H1 (cell line): ENCODE measurements at regions not wholly inside any gene's neighbourhood (a gene's known extent, or its start where the extent isn't known, plus 50 kb on each side); places are given as distances from the start of the nearest gene placed in this dataset.

ENCODE experiments used
- CTCF ChIA-PET: fragments of 300-600 bp; sonication (Branson Sonifier 250); formaldehyde crosslinking; loops from one replicate; lab custom pipeline; 2021; ENCODE audit not compliant: partially characterized antibody; lab: Charles Lee
- POLR2A ChIA-PET: fragments of 300-600 bp; sonication (Branson Sonifier 250); formaldehyde crosslinking; loops from one replicate; lab custom pipeline; 2021; ENCODE audit warnings: inconsistent platforms; ENCODE audit not compliant: partially characterized antibody; lab: Charles Lee
- DNase-seq, 2 experiments: peaks; one replicate each; pipeline versions ENCODE4 v3.0.0 to v3.0.0-alpha.2; 2010 to 2022; ENCODE audit warnings: low spot score in 2 of 2, low read depth in 1 of 2, mixed read lengths in 1 of 2
- FAIRE-seq: peaks from 2 replicates; lab custom pipeline; 2011; peaks lifted over from hg19 to GRCh38; lab: Jason Lieb, UNC
- H2AFZ ChIP-seq: 2 replicates; pipeline ENCODE4 v1.8.1; 2012; ENCODE audit warnings: low read length, inconsistent platforms
- H2AK5ac ChIP-seq: 2 replicates; pipeline ENCODE4 v1.6.1; 2013; ENCODE audit warnings: low read depth, low read length
- H2BK120ac ChIP-seq: replicated peaks from 2 replicates; pipeline ENCODE3; 2013; ENCODE audit warnings: low read depth, low read length, inconsistent platforms
- H2BK12ac ChIP-seq: 2 replicates; pipeline ENCODE4 v1.6.1; 2013; ENCODE audit warnings: low read depth, low read length
- H2BK15ac ChIP-seq: 2 replicates; pipeline ENCODE4 v1.6.1; 2013; ENCODE audit warnings: low read length
- H2BK20ac ChIP-seq: 2 replicates; pipeline ENCODE4 v1.6.1; 2013; ENCODE audit warnings: low read length
- H2BK5ac ChIP-seq: 2 replicates; pipeline ENCODE4 v1.6.1; 2013; ENCODE audit warnings: low read depth, low read length
- H3K14ac ChIP-seq: 2 replicates; pipeline ENCODE4 v1.6.1; 2013; ENCODE audit warnings: inconsistent platforms; ENCODE audit not compliant: insufficient read length
- H3K18ac ChIP-seq: 2 replicates; pipeline ENCODE4 v1.6.1; 2013; ENCODE audit warnings: low read length; ENCODE audit errors: extremely low read depth
- H3K23ac ChIP-seq: 2 replicates; pipeline ENCODE4 v1.6.1; 2013; ENCODE audit warnings: inconsistent platforms; ENCODE audit not compliant: insufficient read length
- H3K23me2 ChIP-seq: 2 replicates; pipeline ENCODE4 v1.6.1; 2013; ENCODE audit warnings: low read depth, low read length
- H3K27ac ChIP-seq: 2 replicates; pipeline ENCODE4 v1.6.1; 2011; ENCODE audit warnings: low read depth, low read length, inconsistent platforms
- H3K27me3 ChIP-seq, 4 experiments: replicated peaks in 1 of 4; 1 replicate in 1 of 4; 2 replicates in 3 of 4; pipeline versions ENCODE4 v1.6.1 to v1.8.1; 2011 to 2013; ENCODE audit warnings: low read length in 3 of 4, mild to moderate bottlenecking in 3 of 4, inconsistent platforms in 2 of 4, mixed read lengths in 2 of 4, moderate library complexity in 1 of 4; ENCODE audit not compliant: control insufficient read depth in 3 of 4, insufficient read depth in 3 of 4; ENCODE audit errors: extremely low read depth in 1 of 4
- H3K36me3 ChIP-seq, 4 experiments: 2 replicates each; pipeline versions ENCODE4 v1.6.1 to v1.8.1; 2011 to 2013; ENCODE audit warnings: mild to moderate bottlenecking in 4 of 4, low read length in 3 of 4, moderate library complexity in 2 of 4, control low read depth in 1 of 4, inconsistent platforms in 1 of 4; ENCODE audit not compliant: insufficient read depth in 4 of 4, control insufficient read depth in 2 of 4
- H3K4ac ChIP-seq: replicated peaks from 2 replicates; pipeline ENCODE3; 2013; ENCODE audit warnings: low read length, low read depth, mixed read lengths, inconsistent platforms; ENCODE audit not compliant: insufficient read length
- H3K4me1 ChIP-seq, 4 experiments: replicated peaks in 1 of 4; 1 replicate in 1 of 4; 2 replicates in 3 of 4; pipeline versions ENCODE4 v1.6.1 to v1.8.1; 2011 to 2013; ENCODE audit warnings: low read length in 3 of 4, inconsistent platforms in 2 of 4, mixed read lengths in 1 of 4; ENCODE audit not compliant: insufficient read depth in 4 of 4, control insufficient read depth in 3 of 4
- H3K4me2 ChIP-seq, 2 experiments: 2 replicates each; pipeline versions ENCODE4 v1.6.1 to v1.8.1; 2011 to 2013; ENCODE audit warnings: low read depth in 2 of 2, low read length in 2 of 2, control low read depth in 1 of 2, inconsistent platforms in 1 of 2, mild to moderate bottlenecking in 1 of 2; ENCODE audit not compliant: insufficient read depth in 1 of 2
- H3K4me3 ChIP-seq, 4 experiments: fragments of 200-600, 300-600 bp in 1 of 4; sonication (generic), shearing (Covaris generic), sonication (Bioruptor Twin) in 1 of 4; 2 replicates each; pipeline versions ENCODE4 v1.5.1 to v1.8.1; 2011 to 2016; ENCODE audit warnings: low read length in 4 of 4, low read depth in 3 of 4, control low read depth in 2 of 4, inconsistent platforms in 2 of 4, mild to moderate bottlenecking in 2 of 4, mixed read lengths in 1 of 4, moderate library complexity in 1 of 4; ENCODE audit not compliant: insufficient read depth in 2 of 4; ENCODE audit errors: extremely low read depth in 1 of 4
- H3K56ac ChIP-seq: replicated peaks from 2 replicates; pipeline ENCODE3; 2013; ENCODE audit warnings: low read depth, mild to moderate bottlenecking, mixed read lengths, low read length, inconsistent platforms; ENCODE audit not compliant: insufficient read length
- H3K79me1 ChIP-seq: 2 replicates; pipeline ENCODE4 v1.6.1; 2013; ENCODE audit warnings: low read depth, low read length, control low read depth
- H3K79me2 ChIP-seq, 2 experiments: 2 replicates each; pipeline versions ENCODE4 v1.6.1 to v1.8.1; 2012 to 2013; ENCODE audit warnings: low read length in 2 of 2, mild to moderate bottlenecking in 2 of 2, inconsistent platforms in 1 of 2; ENCODE audit not compliant: insufficient read depth in 2 of 2, control insufficient read depth in 1 of 2
- H3K9ac ChIP-seq, 4 experiments: replicated peaks in 1 of 4; 1 replicate in 1 of 4; 2 replicates in 3 of 4; pipeline versions ENCODE4 v1.6.1 to v1.8.1; 2011 to 2013; ENCODE audit warnings: low read depth in 3 of 4, low read length in 3 of 4, control low read depth in 2 of 4, mild to moderate bottlenecking in 2 of 4, moderate library complexity in 2 of 4, inconsistent platforms in 1 of 4; ENCODE audit errors: extremely low read depth in 1 of 4
- H3K9me3 ChIP-seq, 2 experiments: 2 replicates each; pipeline versions ENCODE4 v1.6.1 to v1.8.1; 2012 to 2013; ENCODE audit warnings: mild to moderate bottlenecking in 2 of 2, moderate library complexity in 2 of 2, control low read depth in 1 of 2, inconsistent platforms in 1 of 2, low read depth in 1 of 2, low read length in 1 of 2, mixed read lengths in 1 of 2; ENCODE audit not compliant: insufficient read depth in 2 of 2
- H4K20me1 ChIP-seq, 2 experiments: replicated peaks in 1 of 2; 2 replicates each; pipeline versions ENCODE3 to v1.8.1; 2011 to 2013; ENCODE audit warnings: inconsistent platforms in 2 of 2, low read length in 2 of 2, mild to moderate bottlenecking in 1 of 2; ENCODE audit not compliant: insufficient read depth in 2 of 2, control insufficient read depth in 1 of 2
- H4K5ac ChIP-seq: 2 replicates; pipeline ENCODE4 v1.6.1; 2013; ENCODE audit warnings: low read length, low read depth, mixed read lengths, inconsistent platforms; ENCODE audit not compliant: insufficient read length
- H4K8ac ChIP-seq: 2 replicates; pipeline ENCODE4 v1.8.0; 2013; ENCODE audit warnings: mild to moderate bottlenecking, moderate library complexity, low read length, inconsistent platforms; ENCODE audit not compliant: insufficient read depth; ENCODE audit errors: extremely low read depth
- H4K91ac ChIP-seq: replicated peaks from 2 replicates; pipeline ENCODE3; 2013; ENCODE audit warnings: low read length, mixed read lengths, inconsistent platforms; ENCODE audit not compliant: insufficient read length
- ASH2L ChIP-seq: fragments of 200-600, 300-600 bp; sonication (generic); IDR thresholded peaks from one replicate; pipeline ENCODE4 v1.7.1; 2017; ENCODE audit warnings: low read length
- CBX8 ChIP-seq: fragments of 300-800, 300-1000 bp; sonication (generic); IDR thresholded peaks from 2 replicates; pipeline ENCODE4 v1.7.1; 2016; ENCODE audit warnings: low read depth, low read length, borderline replicate concordance
- CEBPB ChIP-seq: IDR thresholded peaks from 2 replicates; pipeline ENCODE4 v1.6.1; 2012; ENCODE audit warnings: low read depth, low read length
- EGR1 ChIP-seq: IDR thresholded peaks from 2 replicates; pipeline ENCODE4 v1.6.1; 2011; ENCODE audit warnings: low read depth, low read length, borderline replicate concordance
- EZH2 ChIP-seq: fragments of 200-600 bp; sonication (generic); IDR thresholded peaks from 2 replicates; pipeline ENCODE4 v1.7.1; 2012; ENCODE audit warnings: low read depth, mild to moderate bottlenecking, moderate library complexity, low read length, inconsistent platforms; ENCODE audit not compliant: severe bottlenecking
- HDAC6 ChIP-seq: IDR thresholded peaks from one replicate; pipeline ENCODE4 v1.7.1; 2012; ENCODE audit warnings: low read depth, mild to moderate bottlenecking, inconsistent platforms, low read length, moderate library complexity
- KDM5A ChIP-seq: fragments of 200-600 bp; IDR thresholded peaks from 2 replicates; pipeline ENCODE4 v1.7.1; 2012; ENCODE audit warnings: mild to moderate bottlenecking, low read length, inconsistent platforms, mixed read lengths
- NANOG ChIP-seq: IDR thresholded peaks from 2 replicates; pipeline ENCODE4 v1.6.1; 2011; ENCODE audit warnings: low read length, low read depth, mild to moderate bottlenecking, inconsistent platforms; ENCODE audit not compliant: insufficient read depth, poor library complexity, severe bottlenecking
- POLR2AphosphoS5 ChIP-seq: IDR thresholded peaks from 2 replicates; pipeline ENCODE4 v1.6.1; 2011; ENCODE audit warnings: low read depth, low read length
- SP2 ChIP-seq: IDR thresholded peaks from 2 replicates; pipeline ENCODE4 v1.6.1; 2012; ENCODE audit warnings: mild to moderate bottlenecking, low read length, inconsistent platforms
- SP4 ChIP-seq: IDR thresholded peaks from 2 replicates; pipeline ENCODE4 v1.6.1; 2012; ENCODE audit warnings: low read length, inconsistent platforms
- SRF ChIP-seq: IDR thresholded peaks from 2 replicates; pipeline ENCODE4 v1.6.1; 2011; ENCODE audit warnings: mild to moderate bottlenecking, low read depth, low read length, moderate library complexity
- WGBS, 2 experiments: shearing (Covaris generic) in 1 of 2; methylation state at CpG; one replicate each; pipeline versions ENCODE4 v1.1.6 to v1.1.7; 2013 to 2015; ENCODE audit warnings: low lambda C conversion rate in 2 of 2, mixed read lengths in 2 of 2, inconsistent platforms in 1 of 2, low coverage in 1 of 2, missing lambda C conversion rate in 1 of 2; ENCODE audit not compliant: insufficient replicate concordance in 2 of 2, insufficient coverage in 1 of 2, insufficient read length in 1 of 2; ENCODE audit errors: extremely low coverage in 1 of 2, missing lambda C conversion rate in 1 of 2; 5-methylcytosine and 5-hydroxymethylcytosine counted together

DNA sequence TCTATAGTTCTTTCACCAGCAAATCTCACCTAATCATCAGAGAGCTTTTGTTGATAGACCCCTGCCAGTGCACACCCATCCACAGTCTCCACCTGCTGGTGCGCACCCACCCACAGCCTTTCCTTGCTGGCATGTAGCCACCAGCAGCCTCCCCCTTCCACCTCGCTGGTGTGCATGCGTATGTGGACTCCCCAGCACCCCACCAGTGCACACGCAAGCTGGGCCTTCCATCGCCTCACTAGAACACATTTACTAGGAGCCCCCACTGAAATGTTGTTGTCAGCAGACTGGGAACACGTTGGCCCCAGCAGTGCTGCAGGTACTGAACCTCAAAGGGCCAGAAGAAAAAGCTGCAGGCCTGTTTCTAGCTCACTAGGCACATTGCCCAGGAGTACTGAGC lies 104.9 kb upstream of the ZWINT start:
- no peak overlapping the region for H3K23ac ChIP-seq
- no peak overlapping the region for H2BK20ac ChIP-seq
- H3K79me1 ChIP-seq, result no peaks in the 10 kb centered on the region
- ChIA-PET CTCF (interaction anchor here (0.6 kb wide), 1 partner anchor 842 kb away, joined by 3 read pairs; no protein-coding TSS in a partner anchor), POLR2A (no interaction called here)
- H4K8ac ChIP-seq, result no peak overlapping the region
- H3K27me3 ChIP-seq, result no peaks in the 10 kb centered on the region
- H3K4me1 ChIP-seq, result no peaks in the 10 kb centered on the region
- H3K14ac ChIP-seq, result no peak overlapping the region
- no peak overlapping the region for H3K9ac ChIP-seq
- H3K36me3 ChIP-seq, result no peaks in the 10 kb centered on the region
- no peak overlapping the region for H3K27ac ChIP-seq
- no peak overlapping the region for H2AK5ac ChIP-seq
- H3K79me2 ChIP-seq, result no peaks in the 10 kb centered on the region
- no peak overlapping the region for H3K56ac ChIP-seq
- no peak overlapping the region for H4K5ac ChIP-seq
- H2BK5ac ChIP-seq, result no peak overlapping the region
- WGBS, 2 experiments, result 95% methylated on average over 6 of the region's 6 CpGs; no CpG with 5 or more reads in 1 of the 2 experiments
- DNase-seq (no peak), FAIRE-seq (no peak)
- no peaks in the 10 kb centered on the region for H3K23me2 ChIP-seq
- no peak overlapping the region for H3K18ac ChIP-seq
- no peak overlapping the region for H3K4ac ChIP-seq
- H2BK120ac ChIP-seq, result no peak overlapping the region
- no peak overlapping the region for H3K4me2 ChIP-seq
- H2BK12ac ChIP-seq, result no peak overlapping the region
- no peak overlapping the region for H2BK15ac ChIP-seq
- no peak overlapping the region for H2AFZ ChIP-seq
- no peak overlapping the region for H4K91ac ChIP-seq
- TF ChIP-seq SRF (no peak), SP2 (no peak), KDM5A (no peak), ASH2L (no peak), HDAC6 (no peak), CBX8 (no peak), CEBPB (no peak), EGR1 (no peak), SP4 (no peak), POLR2AphosphoS5 (no peak), NANOG (no peak), EZH2 (no peak)
- H3K9me3 ChIP-seq, result no peaks in the 10 kb centered on the region
- no peak overlapping the region for H3K4me3 ChIP-seq
- H4K20me1 ChIP-seq, result no peaks in the 10 kb centered on the region
